ENCODE measurements at regions not wholly inside any gene's neighbourhood (a gene's known extent, or its start where the extent isn't known, plus 50 kb on each side); places are given as distances from the start of the nearest gene placed in this dataset.
"Not testable (repeated sequence)": the region's sequence is repeated elsewhere in the genome, so short reads cannot be mapped to it uniquely, and the experiment has no call there.

DNA sequence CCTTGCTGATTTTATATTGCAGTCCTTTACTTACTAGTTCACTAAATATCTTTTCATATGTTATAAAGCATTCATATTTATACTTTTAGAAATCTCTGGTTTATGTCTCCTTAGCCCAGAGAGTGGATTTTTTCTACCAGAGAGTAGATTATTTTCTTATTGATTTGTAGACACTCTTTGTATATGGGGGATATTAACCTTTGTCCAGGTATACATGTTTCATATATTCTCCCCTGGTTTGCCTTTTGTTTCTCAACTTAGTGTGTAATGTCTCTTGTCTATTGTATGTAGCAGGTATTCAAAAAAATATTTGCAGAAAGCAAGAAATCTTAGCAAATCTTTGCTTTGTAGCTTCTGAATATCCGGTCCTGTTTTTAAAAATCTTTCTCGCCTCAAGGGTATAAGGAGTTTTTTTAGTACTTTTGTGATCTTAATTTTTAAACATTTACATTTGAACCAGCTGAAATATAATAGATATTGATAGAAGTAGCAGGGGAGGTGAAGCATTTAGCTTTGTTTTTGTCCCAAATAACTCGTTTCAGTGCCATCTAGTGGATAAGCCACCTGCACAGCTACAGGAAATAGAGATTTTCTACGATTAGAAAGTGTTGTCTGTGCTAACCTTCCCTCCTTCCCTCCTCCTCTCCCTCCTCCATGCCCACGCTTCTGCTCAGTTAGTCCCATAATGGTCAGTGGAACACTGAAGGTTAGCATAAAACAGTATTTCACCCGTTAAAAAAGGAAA is 97.0 kb downstream of the PHETA1 start:
- no peak for DNase-seq (ENCODE audit: low read depth)

DNA sequence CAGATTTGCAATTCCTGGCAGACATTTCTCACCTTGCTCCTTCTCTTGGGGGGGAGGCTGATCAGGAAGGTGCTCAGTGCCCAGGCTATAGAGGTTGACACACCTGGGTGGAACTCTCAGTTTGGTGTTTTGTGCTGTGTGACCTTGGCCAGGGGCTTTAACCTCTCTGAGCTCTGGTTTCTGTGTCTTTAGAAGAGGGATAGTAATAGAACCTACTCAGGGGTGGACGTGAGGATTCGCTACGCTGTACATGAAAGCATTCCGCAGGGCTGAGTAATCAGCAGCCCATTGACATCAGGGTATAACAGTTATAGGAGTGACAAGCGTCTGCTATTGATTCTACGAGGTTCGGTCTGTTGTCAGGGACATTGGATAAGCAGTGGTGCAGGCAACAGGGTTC is 98.1 kb downstream of the PHETA1 start:
- no peak for DNase-seq (ENCODE audit: low read depth)

DNA sequence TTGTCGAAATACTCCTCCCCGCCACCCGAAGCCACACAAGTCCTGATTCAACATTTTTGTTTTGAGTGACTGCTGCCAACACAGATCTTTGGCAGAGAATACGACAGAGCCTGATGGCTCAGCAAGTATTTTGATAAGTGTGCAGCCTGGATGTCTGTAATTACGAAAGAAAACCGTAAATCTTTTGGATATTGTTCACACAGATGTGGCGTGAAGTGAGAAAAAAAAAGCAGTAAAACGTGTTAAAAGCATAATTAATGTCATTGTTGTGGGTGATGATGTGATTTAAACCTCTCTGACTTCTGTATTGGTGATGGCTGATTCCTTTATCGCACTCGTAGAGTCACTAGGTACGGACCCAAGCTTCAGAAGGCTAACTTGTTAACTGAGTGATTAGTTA is 98.7 kb downstream of the PHETA1 start:
- DNase-seq (ENCODE audit: low read depth), result no peak

DNA sequence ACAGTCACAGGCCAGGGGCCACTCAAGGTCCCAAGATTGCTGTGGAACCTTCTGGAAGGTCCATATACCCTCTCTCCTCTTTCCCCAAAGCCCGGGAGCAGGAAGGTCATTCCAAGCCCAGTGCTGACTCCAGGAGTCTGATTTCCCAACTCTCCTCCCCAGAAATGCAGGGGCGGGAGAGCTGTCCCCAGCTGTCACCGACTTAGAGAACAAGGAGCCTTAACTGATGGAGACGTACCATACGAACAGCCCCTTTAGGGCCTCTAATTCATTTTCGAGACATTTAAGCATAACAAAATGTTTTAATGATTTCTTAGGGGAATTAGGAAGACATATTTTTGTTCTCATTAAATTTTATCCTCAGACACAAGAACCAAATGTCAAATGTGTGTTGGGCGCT is 99.2 kb downstream of the PHETA1 start:
- DNase-seq (ENCODE audit: low read depth), result no peak

DNA sequence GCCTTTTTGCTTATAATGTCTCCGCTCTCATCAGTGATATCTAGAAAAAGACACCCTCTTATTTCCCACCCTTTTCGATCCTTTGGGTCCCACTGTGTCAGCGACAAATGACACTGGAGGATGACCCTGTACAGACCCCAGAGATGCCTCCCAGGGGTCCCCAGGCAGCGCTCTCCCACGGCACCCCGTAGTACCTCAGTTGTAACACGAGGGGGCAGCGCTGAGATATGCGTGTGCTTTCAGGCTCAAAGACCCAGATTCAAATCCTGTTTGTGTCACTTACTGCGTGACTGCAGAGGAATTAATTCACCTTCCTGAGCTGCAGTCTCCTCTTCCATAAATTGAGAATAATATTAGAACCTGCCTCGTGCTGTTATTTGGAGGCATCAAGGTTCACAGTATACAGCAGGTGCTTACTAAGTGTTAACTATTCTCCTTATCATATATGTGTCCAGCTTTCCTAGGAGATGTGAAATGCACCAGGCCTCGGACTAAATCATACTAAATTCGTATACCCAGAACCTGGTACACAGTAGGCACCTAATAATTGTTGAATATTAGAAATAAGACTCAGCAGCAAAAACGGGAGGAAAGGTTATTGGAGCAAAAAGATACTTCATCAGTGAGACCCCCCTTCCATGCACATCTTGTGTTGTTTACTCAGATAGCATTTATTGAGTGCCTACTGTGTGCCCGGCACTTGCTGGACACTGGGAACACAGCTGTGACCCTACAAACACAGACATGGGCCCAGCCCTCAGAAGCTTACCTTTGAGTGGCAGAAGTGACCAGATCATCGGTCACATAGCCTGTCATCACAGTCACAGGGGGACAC is 99.9 kb downstream of the PHETA1 start:
- no peak for DNase-seq (ENCODE audit: low read depth)

DNA sequence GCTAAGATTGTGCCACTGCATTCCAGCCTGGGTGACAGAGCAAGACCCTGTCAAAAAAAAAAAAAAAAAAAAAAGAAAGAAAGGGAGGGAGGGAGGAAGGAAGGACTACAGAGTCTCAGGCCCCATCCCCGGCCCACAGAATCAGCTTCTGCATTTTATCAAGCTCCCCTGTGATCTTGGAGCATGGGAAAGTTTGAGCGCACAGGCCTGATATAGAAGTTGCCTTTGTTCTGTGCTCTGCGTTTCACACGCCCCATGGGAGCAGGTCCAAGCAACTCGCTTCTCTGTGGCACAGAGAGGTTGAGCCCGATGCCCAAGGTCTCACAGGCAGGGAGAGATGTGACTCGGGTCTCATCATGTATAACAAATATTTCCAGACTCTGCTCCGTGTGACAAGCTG is 101.8 kb downstream of the PHETA1 start:
- DNase-seq (ENCODE audit: low read depth), result no peak

DNA sequence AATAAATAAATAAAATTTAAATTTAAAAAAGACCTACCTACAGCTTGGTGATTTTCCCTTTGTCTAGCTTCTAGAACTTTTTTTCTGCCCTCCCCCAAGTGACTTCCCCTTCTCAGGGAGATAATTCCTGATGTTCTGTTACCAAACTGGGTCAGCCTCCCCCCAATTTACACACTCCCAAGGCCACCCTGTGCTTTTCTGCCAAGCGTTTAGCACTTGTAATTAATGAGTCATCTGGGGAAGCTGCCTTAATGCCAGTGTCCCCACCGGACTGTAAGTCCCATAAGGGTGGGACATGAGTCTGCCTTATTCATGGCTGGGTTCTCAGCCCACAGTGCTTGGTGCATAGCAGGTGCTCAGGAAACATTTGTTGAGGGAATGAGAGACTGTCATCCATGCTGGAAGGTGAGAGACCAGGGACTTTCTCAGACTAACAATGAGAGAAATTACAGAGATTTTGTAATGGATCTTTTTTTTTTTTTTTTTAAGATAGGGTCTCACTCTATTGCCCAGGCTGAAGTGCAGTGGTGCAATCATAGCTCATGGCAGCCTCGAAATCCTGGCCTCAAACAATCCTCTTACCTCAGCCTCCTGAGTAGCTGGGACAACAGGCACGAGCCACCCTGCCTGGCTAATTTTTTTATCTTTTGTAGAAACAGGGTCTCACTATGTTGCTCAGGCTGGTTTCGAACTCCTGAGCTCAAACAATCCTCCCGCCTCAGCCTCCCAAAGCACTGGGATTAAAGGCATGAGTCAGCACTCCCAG is 106.8 kb downstream of the PHETA1 start:
- no peak for DNase-seq (ENCODE audit: low read depth)

DNA sequence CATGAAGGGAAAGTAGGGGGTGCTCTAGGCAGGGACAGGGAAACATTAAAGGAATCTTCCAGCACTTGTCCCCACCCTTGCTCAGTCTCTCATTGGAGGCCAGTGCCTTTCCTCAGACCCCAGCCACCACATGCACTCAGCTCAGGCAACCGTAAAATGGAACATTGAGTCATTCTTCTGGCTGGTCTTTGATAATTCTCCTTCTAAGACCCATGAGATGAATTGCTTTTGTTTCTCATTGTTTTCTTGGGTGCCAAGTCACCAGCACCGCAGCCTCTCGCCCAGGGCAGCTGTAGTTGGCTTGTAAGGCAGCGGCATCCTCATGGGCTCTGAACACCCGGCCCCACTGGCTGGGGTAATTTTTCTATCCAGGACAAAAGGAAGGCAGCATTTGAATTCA is 108.2 kb downstream of the PHETA1 start:
- no peak for DNase-seq (ENCODE audit: low read depth)

DNA sequence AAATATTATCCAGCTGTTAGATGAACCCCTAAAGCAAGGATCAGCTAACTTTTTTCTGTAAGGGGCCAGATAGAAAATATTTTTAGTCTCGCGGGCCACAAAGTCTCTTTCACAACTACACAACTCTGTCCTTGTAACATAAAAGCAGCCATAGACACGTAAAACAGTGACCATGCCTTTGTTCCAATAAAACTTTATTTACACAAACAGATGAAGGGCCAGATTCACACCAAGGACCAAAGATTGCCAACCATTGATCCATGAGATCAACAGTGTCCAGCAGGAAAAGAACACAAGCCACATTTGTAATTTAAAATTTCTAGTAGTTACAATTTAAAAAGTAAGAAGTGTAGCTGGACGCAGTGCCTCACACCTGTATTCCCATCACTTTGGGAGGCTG is 109.7 kb downstream of the PHETA1 start:
- DNase-seq (ENCODE audit: low read depth), result no peak

DNA sequence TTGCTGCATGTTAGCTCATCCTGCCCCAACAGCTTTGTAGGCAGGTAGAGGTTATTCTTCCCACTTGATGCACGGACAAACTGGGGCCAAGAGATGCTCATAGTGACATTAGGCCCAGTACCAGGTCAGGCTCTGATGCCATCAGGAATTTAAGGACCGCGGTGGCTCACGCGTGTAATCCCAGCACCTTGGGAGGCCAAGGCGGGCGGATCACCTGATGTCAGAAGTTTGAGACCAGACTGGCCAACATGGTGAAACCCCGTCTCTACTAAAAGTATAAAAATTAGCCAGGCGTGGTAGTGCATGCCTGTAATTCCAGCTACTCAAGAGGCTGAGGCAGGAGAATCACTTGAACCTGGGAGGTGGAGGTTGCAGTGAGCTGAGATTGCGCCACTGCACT is 110.8 kb downstream of the PHETA1 start:
- not testable (repeated sequence) for DNase-seq (ENCODE audit: low read depth)

DNA sequence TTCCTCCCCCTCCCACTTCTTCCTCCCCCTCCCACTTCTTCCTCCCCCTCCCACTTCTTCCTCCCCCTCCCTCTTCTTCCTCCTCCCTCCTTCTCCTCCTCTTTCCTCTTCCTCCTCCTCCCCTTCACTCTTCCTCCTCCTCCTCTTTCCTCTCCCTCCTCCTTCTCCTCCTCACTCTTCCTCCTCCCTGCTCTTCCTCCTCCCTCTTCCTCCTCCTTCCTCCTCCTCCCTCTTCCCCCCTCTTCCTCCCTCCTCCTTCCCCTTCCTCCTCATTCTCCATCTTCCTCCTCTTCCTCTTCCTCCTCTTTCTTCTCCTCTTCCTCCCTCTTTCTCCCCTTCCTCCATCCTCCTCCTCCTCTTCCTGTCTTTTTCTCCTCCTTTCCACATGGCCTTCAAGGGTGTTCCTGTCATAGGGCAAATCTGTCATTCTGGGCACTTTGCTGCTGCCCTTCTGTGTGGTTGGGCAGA is 111.4 kb downstream of the PHETA1 start:
- no peak for DNase-seq (ENCODE audit: low read depth)

DNA sequence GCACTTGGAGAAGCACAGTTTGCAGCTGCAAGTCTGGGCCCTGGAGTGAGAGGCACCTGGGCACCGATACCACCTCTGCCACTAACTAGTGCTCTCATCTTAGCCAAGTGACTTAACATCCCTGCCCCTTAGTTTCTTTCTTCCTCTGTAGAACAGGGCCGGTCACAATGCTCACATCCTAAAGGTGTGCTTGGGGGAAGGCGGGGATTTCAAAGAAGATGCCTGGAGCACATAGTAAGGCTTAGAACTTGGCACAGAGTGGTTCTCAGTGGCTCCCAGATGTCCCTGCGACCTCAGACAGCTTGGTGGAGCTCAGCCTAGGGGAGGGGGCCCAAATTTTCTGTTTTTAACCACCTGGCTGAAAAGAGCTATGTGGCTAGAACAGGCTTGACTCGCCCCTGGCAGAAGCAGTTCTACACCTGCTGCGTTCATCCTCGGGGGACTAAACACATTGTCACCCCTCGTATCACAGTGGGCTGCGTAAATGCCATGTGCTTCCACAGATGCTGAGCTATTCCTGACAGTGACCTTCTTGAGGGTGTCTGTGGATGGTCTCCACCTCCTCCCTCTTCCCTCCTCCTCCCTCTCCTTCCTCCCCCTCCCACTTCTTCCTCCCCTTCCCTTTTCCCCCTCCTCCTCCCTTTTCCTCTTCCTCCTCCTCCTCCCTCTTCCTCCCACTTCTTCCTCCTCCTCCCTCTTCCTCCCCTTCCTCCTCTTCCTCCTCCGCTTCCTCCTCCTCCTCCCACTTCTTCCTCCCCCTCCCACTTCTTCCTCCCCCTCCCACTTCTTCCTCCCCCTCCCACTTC is 112.1 kb downstream of the PHETA1 start:
- DNase-seq (ENCODE audit: low read depth), result no peak

DNA sequence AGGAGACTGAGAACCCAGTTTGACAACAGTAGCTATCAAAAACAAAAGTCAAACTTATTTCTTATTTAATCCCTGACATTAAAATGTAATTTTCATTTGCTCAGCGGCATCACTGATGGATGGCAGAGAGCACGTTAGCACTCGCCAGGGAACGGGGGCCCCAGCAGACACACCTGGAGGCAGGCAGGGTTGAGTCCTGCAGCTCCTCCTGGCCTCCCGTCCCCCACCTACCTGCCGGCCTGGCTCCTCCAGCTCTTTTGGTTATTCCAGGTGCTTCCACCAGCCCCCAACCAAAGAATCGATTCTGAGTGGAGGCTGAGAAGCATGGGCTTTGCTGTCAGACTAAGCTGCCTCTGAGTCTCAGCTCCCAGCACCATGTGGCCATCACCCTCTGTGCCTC is 113.6 kb downstream of the PHETA1 start:
- DNase-seq (ENCODE audit: low read depth), result no peak

DNA sequence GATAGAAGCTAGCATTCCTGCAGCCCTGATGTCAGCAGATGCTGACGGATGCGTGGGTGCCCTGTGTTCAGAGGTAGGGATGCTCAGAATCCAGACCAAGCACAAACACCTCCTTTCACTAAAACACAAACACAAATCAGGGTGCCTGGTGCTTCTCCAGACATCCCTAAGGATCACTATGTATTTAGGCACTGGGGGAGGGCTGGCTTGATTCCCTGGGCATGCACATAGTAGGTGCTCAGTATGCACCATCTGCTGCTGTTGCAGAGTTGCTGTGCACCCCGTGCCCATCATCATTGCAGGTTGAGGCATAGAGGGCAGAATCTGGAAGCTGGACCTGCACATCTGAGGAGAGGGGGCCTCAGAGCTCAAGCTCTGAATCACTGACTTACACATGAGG is 114.8 kb downstream of the PHETA1 start:
- DNase-seq (ENCODE audit: low read depth), result no peak

DNA sequence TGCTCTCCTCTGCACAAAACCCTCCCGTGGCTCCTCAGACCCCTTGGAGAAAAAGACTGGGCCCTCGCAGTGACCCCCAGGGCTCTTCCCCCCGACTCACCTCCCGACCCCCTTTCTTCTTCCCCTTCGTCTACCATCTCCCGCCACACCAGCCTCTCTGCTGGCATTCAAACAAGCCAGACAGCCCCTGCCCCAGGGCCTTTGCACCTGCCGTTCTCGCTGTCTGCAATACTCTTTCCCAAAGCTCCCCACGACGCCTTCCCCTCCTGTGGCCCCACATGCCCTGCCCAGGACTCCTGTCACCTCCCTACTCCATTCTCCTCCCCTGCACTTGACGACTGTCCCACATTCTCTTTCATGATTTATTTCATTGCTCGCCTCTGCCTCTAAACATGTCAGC is 115.7 kb downstream of the PHETA1 start:
- DNase-seq (ENCODE audit: low read depth), result no peak

DNA sequence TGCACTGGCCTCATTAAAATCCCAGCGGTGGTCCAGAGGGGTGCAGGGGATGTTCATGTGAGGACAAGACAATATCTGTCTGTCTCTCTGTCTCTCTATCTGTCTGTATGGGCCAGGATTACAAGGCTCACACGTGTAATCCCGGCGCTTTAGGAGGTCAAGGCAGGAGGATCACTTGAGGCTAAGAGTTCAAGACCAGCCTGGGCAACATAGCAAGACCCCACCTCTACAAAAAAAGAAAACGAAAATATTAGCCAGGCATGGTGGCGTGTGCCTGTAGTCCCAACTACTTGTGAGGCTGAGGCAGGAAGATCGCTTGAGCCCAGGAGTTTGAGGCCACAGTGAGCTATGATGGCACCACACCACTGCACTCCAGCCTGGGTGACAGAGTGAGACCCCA is 117.1 kb downstream of the PHETA1 start:
- no peak for DNase-seq (ENCODE audit: low read depth)

DNA sequence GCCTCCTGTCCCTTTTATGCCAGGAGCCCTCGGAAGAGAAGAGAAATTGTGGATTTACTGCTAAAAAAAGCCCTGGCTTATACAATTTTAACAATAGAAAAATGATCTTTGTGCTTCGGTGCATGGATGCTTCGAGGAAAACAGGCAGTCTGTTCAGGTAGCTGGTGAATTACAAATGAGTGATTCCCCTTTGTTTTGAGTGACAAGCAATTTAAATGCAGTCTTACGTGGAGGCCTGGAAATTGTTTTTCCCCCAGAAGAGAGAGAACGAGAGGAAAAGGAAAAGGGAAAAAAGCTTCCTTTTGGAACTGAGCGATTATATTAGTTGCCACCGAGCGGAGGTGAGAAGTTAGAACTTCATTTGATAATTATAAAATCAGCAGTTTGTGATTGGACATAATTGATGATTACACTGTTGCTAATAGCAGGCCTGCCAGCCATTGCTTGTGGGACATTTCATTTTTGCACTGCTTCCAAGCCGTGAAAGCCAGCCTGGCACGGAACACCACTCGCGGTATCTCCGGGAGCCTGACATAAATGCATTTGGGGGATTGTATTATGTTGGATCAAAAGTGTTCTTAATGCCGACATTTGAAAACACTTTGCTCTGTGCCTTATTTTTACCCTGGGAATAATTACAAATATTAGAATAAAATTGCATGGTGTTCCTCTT is 117.7 kb downstream of the PHETA1 start:
- DNase-seq (ENCODE audit: low read depth), result no peak

DNA sequence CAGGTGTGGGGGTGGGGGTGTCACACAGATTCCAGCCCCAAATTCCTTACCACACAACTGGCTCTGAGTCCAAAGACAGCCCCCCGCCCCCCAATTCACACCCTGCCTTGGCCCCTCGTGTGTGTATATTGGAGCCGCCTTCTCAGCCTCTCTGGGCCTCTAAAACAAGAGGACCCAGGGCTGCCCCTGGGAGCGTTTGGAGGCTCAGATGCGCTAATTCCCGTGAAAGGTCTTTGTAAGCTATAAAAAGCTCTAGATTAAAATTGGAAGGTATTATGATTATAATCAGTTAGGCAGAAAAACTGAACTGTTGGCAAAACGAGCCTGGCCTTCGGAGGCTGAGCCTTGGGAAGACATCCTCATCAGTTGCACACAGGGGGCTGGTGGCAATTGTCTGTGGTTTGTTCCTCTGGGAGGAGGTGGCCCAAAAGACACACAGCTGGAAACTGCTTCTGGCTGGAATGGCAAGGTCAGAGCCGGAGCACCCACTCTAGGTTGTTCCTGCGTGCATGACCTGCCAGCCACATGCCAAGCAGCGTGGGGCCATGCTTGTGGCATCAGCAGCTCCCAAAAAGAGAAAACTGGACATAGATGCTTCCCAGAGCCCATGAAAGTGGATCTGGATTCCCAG is 118.5 kb downstream of the PHETA1 start:
- DNase-seq (ENCODE audit: low read depth), result no peak

DNA sequence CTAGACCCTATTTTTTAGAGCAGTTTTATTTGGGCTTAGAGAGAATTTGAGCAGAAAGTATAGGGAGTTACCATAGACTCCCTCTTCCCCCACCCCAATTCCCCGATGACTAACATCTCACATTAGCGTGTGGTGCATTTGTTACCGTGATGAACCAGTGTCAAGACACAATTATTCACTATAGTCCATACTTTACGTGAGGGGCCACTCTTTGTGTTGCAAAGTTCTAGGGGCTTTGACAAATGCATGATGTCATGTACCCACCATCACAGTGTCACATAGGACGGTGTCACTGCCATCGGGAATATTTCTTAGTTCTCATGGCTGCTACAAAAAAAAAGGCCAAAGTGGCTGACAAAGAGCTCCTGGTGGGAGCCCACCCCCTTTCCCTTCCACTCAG is 119.1 kb downstream of the PHETA1 start:
- DNase-seq (ENCODE audit: low read depth), result no peak

DNA sequence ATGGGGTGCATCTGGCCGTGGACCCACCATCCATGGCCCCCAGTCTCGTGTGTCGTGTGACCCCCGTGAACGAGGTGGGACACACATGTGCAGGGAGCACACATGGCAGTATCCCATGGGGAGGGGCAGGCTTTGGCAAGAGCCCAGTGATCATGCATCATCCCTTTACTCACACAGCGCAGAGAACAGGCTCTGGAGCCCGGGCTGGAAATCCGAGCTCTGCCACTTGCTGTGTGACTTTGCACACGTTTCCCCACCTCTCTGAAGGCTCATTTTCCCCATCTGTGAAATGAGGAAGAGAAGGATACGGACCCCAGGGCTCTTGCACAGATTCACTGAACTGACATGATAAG is 119.9 kb downstream of the PHETA1 start:
- DNase-seq (ENCODE audit: low read depth), result no peak
